HG03139 (cell line): ENCODE measurements at regions not wholly inside any gene's neighbourhood (a gene's known extent, or its start where the extent isn't known, plus 50 kb on each side); places are given as distances from the start of the nearest gene placed in this dataset.

Experiments
- ATAC-seq: cut with Tn5 transposase; IDR thresholded peaks from one replicate; pipeline ENCODE4 v1.9.1; 2021; ENCODE audit not compliant: unreplicated experiment

DNA sequence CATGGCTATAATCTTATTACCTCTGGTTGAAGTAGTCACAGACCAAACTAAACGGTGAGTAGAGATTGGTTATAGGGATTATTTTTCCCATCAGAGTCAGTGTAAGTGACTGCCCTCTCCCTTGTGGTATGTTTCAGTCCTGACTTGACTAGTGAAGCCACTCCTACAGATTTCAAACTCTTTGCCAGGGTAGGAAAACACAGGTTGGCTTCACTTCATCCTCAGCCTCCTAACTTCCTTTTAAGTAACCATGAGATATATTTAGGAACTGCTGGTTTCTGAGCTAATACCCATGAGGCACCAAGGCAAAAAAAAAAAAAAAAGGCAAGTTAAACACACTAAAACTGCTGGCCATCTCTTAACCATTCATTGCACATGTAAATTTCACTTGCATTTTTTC, 349.2 kb upstream of the MCTP2 start:
- no peak for ATAC-seq

DNA sequence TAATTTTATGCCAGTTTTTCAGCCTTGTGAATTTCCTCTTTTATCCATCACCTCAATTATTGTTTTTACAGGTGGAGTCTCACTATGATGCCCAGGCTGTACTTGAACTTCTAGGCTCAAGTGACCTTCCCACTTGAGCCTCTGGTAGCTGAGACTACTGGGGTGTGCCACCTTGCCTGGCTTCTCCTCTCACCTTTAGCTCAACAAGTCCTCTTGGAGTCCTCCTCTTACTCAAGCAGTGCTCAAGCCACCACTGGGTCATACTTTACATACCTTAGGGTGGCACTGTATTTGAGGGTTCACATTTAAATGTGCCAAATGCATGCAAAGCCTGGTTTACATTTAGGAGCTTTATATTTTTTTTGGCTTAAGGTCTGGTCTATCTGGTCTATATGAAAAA, 350.1 kb upstream of the MCTP2 start:
- ATAC-seq = no peak

DNA sequence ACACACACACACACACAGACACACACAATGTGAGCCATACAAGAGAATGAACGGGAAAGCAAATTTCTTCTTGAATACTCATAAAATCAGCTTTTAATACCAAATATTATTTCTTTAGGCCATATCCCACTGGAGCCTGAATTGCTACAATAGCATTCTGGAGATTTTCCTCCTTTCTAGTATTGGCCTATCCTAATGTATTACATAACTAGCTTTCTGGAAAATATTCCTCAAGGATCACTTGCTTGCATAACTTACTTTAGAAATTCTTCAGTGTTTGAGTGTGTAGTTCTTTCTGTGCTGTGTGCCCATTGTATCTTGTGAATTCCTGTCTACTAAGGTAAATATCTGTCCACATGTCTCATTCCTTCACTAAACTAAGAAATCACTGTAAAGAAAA, 351.0 kb upstream of the MCTP2 start:
- no peak for ATAC-seq

DNA sequence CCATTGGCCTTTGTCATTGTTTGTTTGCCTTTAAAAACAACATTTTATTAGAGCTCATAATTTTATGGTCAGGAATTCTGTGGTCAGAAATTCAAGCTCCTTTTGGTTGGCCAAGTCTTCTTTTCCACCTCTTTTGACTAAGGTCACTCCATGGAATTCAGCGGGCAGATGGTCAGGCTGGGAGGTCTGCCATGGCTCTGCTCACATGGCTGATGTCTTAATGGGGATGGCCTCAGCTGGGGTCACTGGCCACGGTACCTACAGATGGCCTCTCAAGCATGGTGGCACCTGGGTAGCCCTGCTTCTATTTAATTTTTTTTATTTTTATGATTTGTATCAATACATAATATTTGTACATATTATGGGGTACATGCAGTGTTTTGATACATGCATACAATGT, 360.8 kb upstream of the MCTP2 start:
- ATAC-seq = no peak

DNA sequence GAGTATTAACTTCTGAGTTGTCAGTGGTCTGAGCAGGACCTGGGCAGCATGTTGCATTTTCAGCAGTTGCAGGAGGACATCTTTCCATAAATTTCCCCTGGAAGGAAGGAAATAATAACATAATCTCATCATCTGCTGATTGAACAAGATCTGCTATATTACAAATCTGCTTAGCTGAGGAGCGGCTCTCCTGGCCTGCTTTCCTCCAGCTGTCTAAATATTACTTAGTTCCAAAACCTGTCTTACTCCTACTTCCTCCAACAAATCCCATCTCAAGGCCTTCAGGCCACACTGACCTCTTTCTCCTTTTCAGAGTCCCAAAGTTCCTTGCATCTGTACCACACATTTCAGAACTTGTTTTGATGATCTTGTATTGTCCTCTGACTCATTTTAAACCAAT, 364.4 kb upstream of the MCTP2 start:
- no peak for ATAC-seq

DNA sequence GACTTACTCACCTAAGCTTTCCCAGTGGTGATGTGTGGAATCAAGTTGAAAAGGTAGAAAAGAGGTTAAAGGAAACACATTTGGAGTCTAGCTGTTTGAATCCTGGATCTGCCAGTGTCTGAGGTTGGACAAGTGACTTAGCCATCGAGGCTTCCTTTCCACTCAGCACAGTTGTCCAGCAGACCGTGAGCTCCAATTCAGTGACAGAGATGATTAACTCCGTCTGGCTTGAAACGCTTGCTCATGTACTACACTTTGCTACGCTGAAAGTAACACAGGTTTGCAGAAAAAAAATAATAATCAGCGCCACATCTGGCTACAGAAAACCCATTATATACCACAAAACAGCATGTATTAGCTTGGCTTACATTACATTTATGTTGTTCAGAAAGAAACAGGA, 364.9 kb upstream of the MCTP2 start:
- no peak for ATAC-seq

DNA sequence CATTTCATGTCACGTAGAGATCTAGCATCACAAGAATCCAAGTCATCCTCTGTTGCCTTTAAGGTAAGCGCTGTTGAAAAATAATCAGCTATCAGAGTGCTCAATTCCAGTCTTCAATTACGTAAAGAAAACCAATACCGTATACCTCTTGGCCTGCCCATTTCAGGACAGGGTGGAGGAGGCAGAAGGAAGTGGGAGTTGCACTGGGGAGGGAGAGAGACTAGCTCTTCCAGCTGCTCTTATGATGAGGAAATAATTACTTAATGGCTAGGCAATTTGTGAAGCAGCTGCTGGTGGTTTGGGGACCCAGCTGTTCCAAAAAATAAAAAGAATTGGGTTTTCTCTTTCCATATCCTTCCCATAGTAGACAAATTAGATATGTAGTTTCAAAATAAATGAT, 365.8 kb upstream of the MCTP2 start:
- ATAC-seq = no peak

DNA sequence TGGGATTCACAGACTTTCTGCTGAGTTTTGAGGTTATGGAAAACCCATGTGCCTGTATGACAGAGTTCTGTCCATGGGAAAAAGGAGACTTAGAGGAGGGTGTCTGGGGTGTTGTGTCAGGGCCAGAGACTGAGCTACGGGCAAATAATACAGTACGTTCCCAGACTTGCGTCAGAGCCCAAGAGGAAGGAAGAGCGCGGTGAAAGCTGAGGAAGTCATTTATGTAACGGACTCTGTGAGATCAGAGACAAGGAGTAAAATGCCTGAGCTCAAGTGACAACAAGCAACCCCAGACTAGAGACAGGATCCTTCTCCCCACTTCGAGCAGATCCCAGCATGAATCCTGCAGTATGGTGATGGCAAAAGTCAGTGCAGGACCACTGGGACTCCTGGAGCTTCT, 368.6 kb upstream of the MCTP2 start:
- ATAC-seq = no peak

DNA sequence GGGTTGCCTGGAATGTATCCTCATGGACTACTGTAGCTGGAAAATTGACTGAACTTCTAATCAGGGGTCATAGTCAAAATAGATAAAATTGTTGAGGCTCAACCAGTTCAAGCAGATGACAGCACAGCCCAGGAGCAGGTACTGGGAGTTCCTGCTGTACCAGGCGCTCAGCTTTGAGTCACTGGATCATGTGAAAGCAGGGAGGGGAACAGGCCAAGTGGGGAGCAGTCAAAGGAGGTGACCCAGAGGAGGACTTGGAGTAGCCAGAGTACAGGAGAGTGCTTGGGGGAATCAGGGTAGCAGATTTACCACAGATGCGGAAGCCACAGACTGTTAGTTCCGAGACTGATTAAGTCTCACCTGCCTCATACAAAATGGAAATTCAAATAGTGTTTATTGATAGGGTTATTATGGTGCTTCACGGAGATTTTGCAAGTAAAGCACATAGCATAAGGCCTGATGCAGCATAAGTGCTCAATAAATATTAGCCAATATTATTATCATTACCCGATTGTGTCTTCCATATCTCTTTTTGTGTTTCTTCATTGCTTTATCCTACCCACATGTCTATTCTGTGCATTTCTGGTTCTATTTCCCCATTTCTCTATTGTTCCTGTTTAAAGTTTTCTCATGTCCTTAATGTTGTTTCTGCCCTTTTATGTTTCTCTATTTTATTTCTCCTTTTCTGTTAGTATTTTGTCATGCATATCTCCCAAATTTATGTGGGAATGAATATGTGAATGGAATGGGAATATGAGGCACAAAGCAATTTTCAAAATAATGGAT, 369.2 kb upstream of the MCTP2 start:
- ATAC-seq = no peak

DNA sequence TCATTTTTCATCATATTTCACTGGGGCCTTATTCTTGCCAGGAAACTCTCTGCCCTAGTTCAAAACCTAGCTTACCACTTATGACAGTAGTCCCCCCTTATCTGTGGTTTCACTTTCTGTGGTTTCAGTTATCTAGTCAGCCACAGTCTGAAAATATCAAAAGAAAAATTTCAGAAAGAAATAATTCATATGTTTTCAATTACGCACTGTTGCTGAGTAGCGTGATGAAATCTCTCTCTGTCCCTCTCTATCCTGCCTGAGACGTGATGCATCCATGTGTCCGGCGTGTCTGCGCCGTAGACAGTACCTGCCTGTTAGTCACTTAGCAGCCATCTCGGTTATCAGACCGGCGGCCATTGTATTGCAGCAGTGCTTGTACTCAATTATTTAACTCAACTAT, 369.9 kb upstream of the MCTP2 start:
- ATAC-seq = no peak

DNA sequence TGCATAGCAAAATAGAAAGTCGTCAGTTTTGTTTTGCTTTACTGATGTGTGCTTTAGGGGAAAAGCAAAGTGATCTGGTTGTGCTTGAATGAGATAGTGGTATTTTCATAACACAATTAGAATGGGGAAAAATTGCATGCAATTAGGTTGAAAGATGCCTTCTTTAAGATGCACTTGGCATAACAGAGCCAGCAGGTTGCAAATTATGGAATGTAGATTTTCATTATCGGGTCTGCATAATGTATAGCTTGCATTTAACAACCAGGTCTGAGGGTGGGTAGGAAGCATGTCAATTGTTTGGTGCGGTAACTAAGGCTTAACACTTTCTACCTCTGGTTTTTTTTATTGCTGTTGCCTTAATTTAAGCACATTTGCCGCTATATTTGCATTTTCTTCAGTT, 370.7 kb upstream of the MCTP2 start:
- ATAC-seq = no peak

DNA sequence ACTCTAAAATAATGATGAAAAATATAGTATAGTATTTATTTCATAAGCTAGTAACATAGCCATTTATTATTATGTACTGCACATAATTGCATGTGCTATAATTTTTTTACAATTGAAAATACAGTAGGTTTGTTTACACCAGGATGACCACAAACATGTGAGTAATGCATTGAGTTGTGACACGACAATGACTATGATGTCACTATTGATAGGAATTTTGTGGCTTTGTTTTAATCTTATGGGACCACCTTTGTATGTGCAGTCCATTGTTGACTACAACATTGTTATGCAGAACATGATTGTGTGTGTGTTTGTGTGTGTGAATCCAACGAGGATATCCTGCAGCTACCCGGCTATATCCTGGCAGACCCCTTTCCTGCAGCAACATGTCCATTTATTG, 372.2 kb upstream of the MCTP2 start:
- no peak for ATAC-seq

DNA sequence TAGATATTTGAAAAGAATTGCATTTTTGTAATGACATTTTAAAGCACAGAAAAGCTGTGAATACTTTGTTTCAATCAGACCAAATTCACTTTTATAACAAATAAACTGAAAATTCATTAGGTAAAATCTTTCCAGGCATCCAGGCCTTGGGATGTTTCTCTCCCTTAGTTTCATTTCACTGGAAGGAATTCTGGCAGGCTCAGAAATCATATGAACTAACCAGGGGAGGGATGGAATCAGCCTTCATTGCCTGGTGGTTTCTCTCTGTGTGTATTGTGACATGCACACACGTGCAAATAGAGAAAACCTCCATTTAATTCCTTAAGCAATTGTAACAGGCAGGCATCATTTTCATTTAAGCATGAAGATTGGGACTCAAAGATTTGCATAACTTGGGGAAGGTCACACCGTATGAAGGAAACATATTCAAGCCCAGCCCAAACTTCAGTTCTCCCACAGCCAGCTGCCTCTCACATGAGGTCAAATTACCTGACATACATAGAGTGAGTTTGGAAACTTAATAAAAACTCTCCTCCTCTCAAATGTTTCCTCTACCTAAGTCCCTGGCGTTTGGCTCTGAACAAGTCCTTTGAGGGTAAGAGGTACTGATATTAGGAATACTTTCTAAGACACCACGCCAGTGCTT, 376.1 kb upstream of the MCTP2 start:
- no peak for ATAC-seq

DNA sequence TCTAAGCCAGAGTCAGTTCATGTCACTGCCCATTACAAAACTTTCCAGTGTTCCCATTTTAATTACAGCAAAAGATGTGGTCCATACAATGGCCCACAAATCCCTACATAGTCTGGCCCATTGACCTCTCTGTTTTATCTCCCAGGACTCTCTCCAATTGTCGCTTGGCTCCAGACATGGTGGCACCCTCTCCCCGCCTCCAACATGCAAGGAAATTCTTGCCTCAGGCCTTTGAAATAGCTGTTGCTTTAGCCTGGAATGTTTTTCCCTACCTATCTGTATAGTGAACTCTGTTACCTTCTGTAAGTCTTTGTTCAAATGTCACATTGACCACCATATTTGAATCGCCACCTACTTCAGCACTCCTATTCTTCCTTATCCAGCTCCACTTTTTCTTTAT, 377.3 kb upstream of the MCTP2 start:
- ATAC-seq = no peak

DNA sequence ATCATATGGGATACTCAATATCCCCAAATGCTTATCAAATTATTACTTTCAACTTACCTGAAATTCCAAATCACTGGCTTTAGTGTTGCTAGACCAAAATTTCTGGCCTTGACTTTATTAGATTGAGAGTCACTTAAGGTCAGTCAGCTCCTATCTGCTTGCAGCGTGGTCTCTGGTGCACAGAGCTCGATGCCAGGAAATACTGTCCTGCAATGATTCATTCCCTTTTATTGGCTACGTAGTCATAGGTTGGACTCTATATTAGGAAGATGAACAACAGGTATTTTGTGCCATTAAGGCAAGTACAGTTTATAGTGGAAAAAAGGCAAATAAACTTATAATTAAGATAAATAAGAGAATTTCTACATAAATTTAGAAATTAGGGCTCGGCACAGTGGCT, 378.6 kb upstream of the MCTP2 start:
- no peak for ATAC-seq

DNA sequence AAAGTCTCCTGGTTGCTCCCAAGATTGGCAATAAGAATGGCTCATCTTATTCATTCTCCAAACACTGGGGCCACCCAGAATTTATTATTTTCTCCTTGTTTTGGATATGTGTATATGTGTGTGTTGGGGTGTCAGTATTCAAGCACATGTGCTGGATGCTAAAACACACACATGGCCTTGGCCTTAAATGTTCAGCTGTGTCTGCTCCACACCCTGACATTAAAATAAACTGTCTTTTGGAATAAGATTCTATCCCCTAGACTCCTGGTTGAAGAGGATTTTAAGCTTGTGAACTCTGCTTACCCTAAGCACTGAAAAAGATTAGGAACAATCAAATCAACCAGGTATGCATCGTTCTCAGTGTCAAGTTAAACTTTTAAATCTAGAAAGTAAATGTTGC, 382.9 kb upstream of the MCTP2 start:
- ATAC-seq = no peak

DNA sequence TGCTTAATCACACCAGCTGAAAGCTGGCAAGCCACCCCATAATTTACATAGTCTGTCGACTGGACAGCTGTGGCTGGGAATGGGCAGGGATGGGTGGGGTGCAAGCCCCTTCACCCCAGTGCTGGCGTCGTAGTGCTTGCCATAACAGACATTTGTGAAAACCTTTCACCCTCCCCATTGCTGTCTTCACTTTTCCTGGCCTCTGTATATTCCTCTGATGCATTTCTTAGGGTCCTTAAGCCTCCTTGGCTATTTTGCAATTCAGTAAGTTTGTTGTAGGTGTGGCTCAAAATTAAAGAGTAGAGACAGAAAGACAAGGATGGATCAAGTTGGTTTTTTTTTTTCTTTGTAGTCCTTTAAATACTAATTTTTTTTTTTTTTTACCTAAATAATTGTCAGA, 383.3 kb upstream of the MCTP2 start:
- no peak for ATAC-seq

DNA sequence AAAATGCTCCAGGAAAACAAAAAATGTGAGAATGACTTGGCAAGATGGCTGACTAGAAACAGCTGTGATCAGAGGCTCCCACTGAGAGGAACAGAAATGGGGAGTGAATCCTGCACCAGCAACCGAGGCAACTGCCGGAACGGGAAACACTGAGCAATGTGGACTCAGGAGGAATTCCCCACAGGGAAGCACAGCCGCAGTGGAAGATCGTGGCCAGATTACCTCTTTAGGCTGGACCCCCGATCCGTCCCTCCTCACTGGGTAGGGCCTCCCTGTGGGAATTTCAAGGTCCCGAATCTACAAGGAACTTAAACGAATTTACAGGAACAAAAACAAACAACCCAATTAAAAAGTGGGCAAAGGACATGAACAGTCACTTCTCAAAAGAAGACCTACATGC, 385.2 kb upstream of the MCTP2 start:
- ATAC-seq = no peak

DNA sequence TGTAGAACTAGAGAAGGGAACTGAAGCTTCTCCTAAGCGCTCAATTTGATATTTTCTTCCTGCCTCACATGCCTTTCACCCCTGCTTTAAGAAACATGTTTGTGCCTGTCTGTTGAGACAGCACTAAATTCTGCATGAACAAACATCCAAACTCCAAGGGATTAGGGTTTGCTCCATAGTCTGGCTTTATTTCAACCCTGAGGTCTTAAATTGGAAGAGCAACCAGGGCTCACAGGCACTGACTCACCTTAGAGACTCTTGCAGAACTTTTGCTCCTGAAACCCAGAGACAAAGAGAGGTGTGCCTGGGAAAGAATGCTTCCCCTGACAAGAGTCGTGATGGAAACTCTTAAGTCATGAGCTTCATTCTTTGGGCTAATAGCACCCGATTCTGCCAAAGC, 393.9 kb upstream of the MCTP2 start:
- no peak for ATAC-seq

DNA sequence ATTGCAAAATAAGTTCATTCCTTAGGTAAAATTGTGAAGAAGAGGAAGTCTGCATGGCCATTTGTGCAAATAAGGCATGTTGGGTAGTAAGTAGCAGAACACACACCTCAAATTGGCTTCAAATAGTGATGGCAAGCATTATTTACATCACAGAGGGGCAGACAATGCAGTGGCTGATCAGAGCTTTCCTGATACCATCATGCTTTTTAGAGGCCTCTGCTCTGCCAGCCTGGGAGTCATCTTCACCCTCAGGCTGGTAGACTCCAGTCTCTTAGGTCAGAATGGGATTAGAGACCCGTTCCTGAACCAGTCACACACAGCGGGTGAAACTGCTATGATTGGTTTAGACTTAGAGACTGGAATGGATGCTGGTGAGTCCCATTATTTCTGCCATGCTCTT, 396.0 kb upstream of the MCTP2 start:
- ATAC-seq = no peak

DNA sequence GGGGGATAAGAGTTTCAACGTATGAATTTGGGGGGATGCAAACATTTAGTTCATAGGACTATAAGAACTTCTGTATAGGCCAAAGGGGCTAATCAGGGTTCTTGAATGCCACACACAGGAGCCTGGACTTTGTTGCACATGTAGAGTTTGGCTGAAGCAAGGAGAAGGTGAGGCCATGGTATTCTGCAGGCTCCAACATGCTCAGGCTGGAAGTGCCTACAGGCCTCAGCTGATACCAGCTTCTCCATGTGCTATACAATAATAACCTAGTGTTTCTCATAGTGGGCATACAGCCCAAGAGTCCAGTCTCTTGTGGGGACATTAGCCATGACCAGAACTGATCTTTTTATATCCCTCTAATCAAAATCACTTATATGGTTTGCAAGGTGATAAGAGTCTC, 399.7 kb upstream of the MCTP2 start:
- ATAC-seq = no peak

DNA sequence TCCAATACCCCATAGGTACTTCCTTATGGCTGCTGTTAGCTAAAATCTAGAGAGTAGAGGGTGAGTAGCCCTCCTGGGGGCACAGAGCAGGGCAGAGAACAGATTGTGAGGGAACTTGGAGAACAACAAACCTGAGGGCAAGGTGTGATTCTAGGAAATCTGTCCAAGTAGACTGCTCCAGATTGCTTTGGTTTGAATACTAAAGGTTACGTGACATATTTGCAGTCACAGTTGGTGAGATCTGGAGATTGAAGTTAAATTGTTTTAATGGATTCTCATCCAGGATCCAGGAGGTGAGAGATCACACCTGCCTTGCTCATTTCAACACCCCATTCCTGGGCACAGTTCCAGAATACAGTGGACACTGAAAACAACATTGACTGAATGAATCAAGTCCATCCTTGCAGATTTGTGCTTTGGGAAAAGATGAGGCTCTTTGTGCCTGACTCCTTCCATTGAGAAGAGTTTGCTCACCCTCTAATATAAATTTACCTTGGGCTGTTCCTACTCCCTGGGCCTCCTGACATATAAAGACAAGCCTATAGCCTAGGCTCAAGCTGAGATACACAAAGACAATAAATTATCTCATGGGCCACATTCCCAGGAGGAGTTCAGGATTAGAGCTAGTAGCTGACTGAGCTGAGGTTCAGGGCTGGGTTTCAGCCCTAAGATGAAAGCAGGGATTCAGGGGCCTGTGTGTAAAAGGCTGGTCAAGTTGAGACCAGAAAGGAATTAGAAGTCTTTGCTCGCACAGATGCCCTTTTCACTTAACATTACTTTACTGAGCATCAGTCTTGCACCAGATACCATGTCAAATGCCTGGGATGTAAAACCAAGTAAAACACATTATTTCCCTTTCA, 400.9 kb upstream of the MCTP2 start:
- ATAC-seq = no peak
